PC-9 (cell line): ENCODE measurements at regions not wholly inside any gene's neighbourhood (a gene's known extent, or its start where the extent isn't known, plus 50 kb on each side); places are given as distances from the start of the nearest gene placed in this dataset.

Experiments
- BruUV-seq: library from RNA; stranded (reverse); fragments of 400-500 nt; replicated peaks from 2 replicates; lab custom pipeline; 2021; lab: Mats Ljungman, UMichigan
- CTCF ChIA-PET: fragments of 300-600 bp; sonication (Branson Sonifier 250); formaldehyde crosslinking; loops from one replicate; lab custom pipeline; 2022; ENCODE audit warnings: antibody characterized with exemption; lab: Charles Lee
- POLR2A ChIA-PET: fragments of 300-600 bp; sonication (Branson Sonifier 250); formaldehyde crosslinking; loops from one replicate; lab custom pipeline; 2022; ENCODE audit warnings: antibody characterized with exemption; ENCODE audit not compliant: unreplicated experiment; lab: Charles Lee
- DNase-seq, 2 experiments: peaks; one replicate each; pipeline versions ENCODE4 v3.0.0 to v3.0.0-alpha.2; 2015 to 2022; ENCODE audit warnings: mixed read lengths in 1 of 2
- H2AFZ ChIP-seq: fragments of 200-600 bp; sonication (generic); 2 replicates; pipeline ENCODE4 v1.8.1; 2017; ENCODE audit warnings: antibody characterized with exemption
- H3F3A ChIP-seq: fragments of 200-600 bp; sonication (generic); 2 replicates; pipeline ENCODE4 v1.8.1; 2017; ENCODE audit warnings: antibody characterized with exemption, mild to moderate bottlenecking, low read depth; ENCODE audit not compliant: insufficient read depth
- H3K27ac ChIP-seq: fragments of 200-600 bp; sonication (generic); 2 replicates; pipeline ENCODE4 v1.6.1; 2016; ENCODE audit warnings: mixed run types
- H3K27me3 ChIP-seq: fragments of 200-600 bp; sonication (generic); 2 replicates; pipeline ENCODE4 v1.6.1; 2016; ENCODE audit warnings: low read depth, mixed run types; ENCODE audit not compliant: insufficient read depth
- H3K36me3 ChIP-seq: fragments of 200-600 bp; sonication (generic); 2 replicates; pipeline ENCODE4 v1.6.1; 2016; ENCODE audit warnings: low read depth, mixed run types
- H3K4me1 ChIP-seq: fragments of 200-600 bp; sonication (generic); replicated peaks from 2 replicates; pipeline ENCODE4 v1.6.1; 2016; ENCODE audit warnings: mixed run types; ENCODE audit not compliant: insufficient read depth
- H3K4me2 ChIP-seq: fragments of 200-600 bp; sonication (generic); 2 replicates; pipeline ENCODE4 v1.6.1; 2017; ENCODE audit warnings: mixed run types
- H3K4me3 ChIP-seq: fragments of 200-600 bp; sonication (generic); 2 replicates; pipeline ENCODE4 v1.6.1; 2016; ENCODE audit warnings: mixed run types
- H3K79me2 ChIP-seq: fragments of 200-600 bp; sonication (generic); 2 replicates; pipeline ENCODE4 v1.6.1; 2017; ENCODE audit warnings: low read depth, mixed run types
- H3K9me2 ChIP-seq: fragments of 200-600 bp; sonication (generic); 2 replicates; pipeline ENCODE4 v1.8.1; 2017; ENCODE audit warnings: mild to moderate bottlenecking; ENCODE audit not compliant: insufficient read depth
- H3K9me3 ChIP-seq: fragments of 200-600 bp; sonication (generic); 2 replicates; pipeline ENCODE4 v1.8.1; 2016; ENCODE audit warnings: low read depth; ENCODE audit not compliant: insufficient read depth
- H4K20me1 ChIP-seq: fragments of 200-600 bp; sonication (generic); 2 replicates; pipeline ENCODE4 v1.8.1; 2017; ENCODE audit not compliant: insufficient read depth
- CTCF ChIP-seq: fragments of 200-600 bp; sonication (generic); conservative IDR thresholded peaks from 2 replicates; pipeline ENCODE4 v1.6.1; 2017; ENCODE audit warnings: mixed run types, antibody characterized with exemption, mild to moderate bottlenecking, moderate library complexity
- EZH2 ChIP-seq: fragments of 200-600 bp; sonication (generic); IDR thresholded peaks from 2 replicates; pipeline ENCODE4 v1.8.0; 2017; ENCODE audit warnings: antibody characterized with exemption, low read depth
- intact Hi-C: fragments of 100-400 bp; cut with micrococcal nuclease; formaldehyde crosslinking; loops from one replicate; pipeline ENCODE4 v1.10.0; 2022; ENCODE audit not compliant: unreplicated experiment

- Histone ChIP-seq H3K9me3 (no peaks in the 10 kb centered on the region), H3K4me1 (no peaks in the 10 kb centered on the region), H3K4me2 (no peak overlapping the region), H3K36me3 (no peaks in the 10 kb centered on the region), H3F3A (no peaks in the 10 kb centered on the region), H3K27ac (no peak overlapping the region), H2AFZ (no peak overlapping the region), H3K27me3 (no peaks in the 10 kb centered on the region), H3K4me3 (no peak overlapping the region), H3K9me2 (no peaks in the 10 kb centered on the region), H4K20me1 (no peaks in the 10 kb centered on the region), H3K79me2 (no peaks in the 10 kb centered on the region)
- ChIA-PET POLR2A (no interaction called here), CTCF (no interaction called here)
- no peak for TF ChIP-seq EZH2
- TF ChIP-seq CTCF = no peak
- no TSS peak for BruUV-seq
- DNase-seq = no peak
- intact Hi-C loops = no loop called here
Measured at GRCh38 chr6:53202052-53202451, 53.4 kb upstream of the GCM1 start.

- ChIA-PET POLR2A (no interaction called here), CTCF (no interaction called here)
- intact Hi-C loops = no loop called here
- no peak for DNase-seq
- H3K36me3 ChIP-seq = no peaks in the 10 kb centered on the region
- no peaks in the 10 kb centered on the region for H3F3A ChIP-seq
- H3K27ac ChIP-seq = no peak overlapping the region
- no peak overlapping the region for H3K4me3 ChIP-seq
- BruUV-seq = no TSS peak
- H3K27me3 ChIP-seq = no peaks in the 10 kb centered on the region
- H3K4me2 ChIP-seq = no peak overlapping the region
- no peaks in the 10 kb centered on the region for H3K9me2 ChIP-seq
- no peaks in the 10 kb centered on the region for H3K79me2 ChIP-seq
- H3K9me3 ChIP-seq = no peaks in the 10 kb centered on the region
- no peaks in the 10 kb centered on the region for H4K20me1 ChIP-seq
- H3K4me1 ChIP-seq = no peaks in the 10 kb centered on the region
- no peak for TF ChIP-seq CTCF
- TF ChIP-seq EZH2 = no peak
- no peak overlapping the region for H2AFZ ChIP-seq
Measured at GRCh38 chr6:53201270-53201669, 52.6 kb upstream of the GCM1 start.

GRCh38 chr6:53199765-53200164 lies 51.1 kb upstream of the GCM1 start:
- Histone ChIP-seq H3K27ac (no peak overlapping the region), H3K4me2 (no peak overlapping the region), H4K20me1 (no peaks in the 10 kb centered on the region), H3K4me1 (peaks cover 1% of the 10 kb centered on the region), H3K4me3 (no peak overlapping the region), H2AFZ (no peak overlapping the region), H3K9me3 (no peaks in the 10 kb centered on the region), H3K27me3 (no peaks in the 10 kb centered on the region), H3K36me3 (no peaks in the 10 kb centered on the region), H3K79me2 (no peaks in the 10 kb centered on the region), H3F3A (peaks cover under 1% of the 10 kb centered on the region; the same call in 1 of the 2 replicates), H3K9me2 (no peaks in the 10 kb centered on the region)
- intact Hi-C loops = no loop called here
- POLR2A ChIA-PET = no interaction called here
- CTCF ChIA-PET = no interaction called here
- TF ChIP-seq EZH2 (no peak), CTCF (no peak)
- no peak for DNase-seq
- no TSS peak for BruUV-seq
